ENCODE measurements at regions not wholly inside any gene's neighbourhood (a gene's known extent, or its start where the extent isn't known, plus 50 kb on each side); places are given as distances from the start of the nearest gene placed in this dataset.

DNA sequence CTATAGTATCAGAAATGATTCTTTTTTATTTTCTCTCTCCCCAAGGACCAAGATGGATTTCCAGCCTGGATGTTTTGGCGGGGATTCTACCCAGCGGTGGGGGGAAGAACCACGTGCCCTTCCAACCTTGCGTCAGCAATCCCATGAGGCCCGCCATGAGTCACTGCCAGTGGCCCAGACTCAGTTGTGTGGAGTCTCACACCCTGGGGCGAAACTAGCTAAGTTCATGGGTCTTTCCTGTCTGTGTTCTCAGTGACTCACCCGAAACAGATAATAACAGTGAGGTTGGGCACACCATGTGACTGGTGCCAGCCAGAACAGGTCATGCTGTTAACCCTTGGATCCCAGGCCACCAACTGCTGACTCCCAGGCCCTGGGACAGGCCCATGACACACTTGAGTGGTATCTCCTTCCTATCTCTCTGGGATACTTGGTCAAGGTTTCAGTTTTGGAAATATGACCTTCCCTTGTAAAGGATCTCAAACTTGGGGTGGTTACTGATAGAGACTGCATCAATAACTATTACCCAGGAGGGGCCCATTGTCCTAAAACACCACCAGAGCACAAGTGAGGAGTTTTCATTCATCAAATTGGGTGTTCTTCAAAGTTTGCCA is 98.0 kb upstream of the DUSP10 start:
- no peak for TF ChIP-seq POLR2A (IDR thresholded peaks at IDR 0.05)
- TF ChIP-seq, protein P1, sequence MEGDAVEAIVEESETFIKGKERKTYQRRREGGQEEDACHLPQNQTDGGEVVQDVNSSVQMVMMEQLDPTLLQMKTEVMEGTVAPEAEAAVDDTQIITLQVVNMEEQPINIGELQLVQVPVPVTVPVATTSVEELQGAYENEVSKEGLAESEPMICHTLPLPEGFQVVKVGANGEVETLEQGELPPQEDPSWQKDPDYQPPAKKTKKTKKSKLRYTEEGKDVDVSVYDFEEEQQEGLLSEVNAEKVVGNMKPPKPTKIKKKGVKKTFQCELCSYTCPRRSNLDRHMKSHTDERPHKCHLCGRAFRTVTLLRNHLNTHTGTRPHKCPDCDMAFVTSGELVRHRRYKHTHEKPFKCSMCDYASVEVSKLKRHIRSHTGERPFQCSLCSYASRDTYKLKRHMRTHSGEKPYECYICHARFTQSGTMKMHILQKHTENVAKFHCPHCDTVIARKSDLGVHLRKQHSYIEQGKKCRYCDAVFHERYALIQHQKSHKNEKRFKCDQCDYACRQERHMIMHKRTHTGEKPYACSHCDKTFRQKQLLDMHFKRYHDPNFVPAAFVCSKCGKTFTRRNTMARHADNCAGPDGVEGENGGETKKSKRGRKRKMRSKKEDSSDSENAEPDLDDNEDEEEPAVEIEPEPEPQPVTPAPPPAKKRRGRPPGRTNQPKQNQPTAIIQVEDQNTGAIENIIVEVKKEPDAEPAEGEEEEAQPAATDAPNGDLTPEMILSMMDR (IDR thresholded peaks at IDR 0.05), result no peak

All from uterus (tissue), 2 donors.